ENCODE measurements at regions not wholly inside any gene's neighbourhood (a gene's known extent, or its start where the extent isn't known, plus 50 kb on each side); places are given as distances from the start of the nearest gene placed in this dataset. TPM values are rescaled to one million over a fixed set of nuclear protein-coding genes. Genes with fewer than 3 reads are reported as not detected.

Small RNA genes lying in the stretch of these regions (small RNA-seq; reads per million reads assigned to genes)
- gene RNU6-1211P = not detected

All from HT-29 (cell line).